Esophagus muscularis mucosa (tissue), 4 donors: ENCODE measurements at regions not wholly inside any gene's neighbourhood (a gene's known extent, or its start where the extent isn't known, plus 50 kb on each side); places are given as distances from the start of the nearest gene placed in this dataset.

Experiments
- DNase-seq: peaks from one replicate; pipeline ENCODE4 v3.0.0-alpha.2; 2017; ENCODE audit errors: extremely low spot score
- H3K27ac ChIP-seq, 4 donors: fragments of 200-600 bp; sonication (generic); replicated peaks in 1 of 4; 1 replicate in 3 of 4; 2 replicates in 1 of 4; pipeline ENCODE4 v1.5.1; 2016 to 2019; ENCODE audit warnings: mild to moderate bottlenecking in 1 of 4
- H3K27me3 ChIP-seq, 4 donors: fragments of 200-600 bp; sonication (generic); one replicate each; pipeline versions ENCODE4 v1.5.1 to v1.6.0; 2016 to 2019
- H3K36me3 ChIP-seq, 4 donors: fragments of 200-600 bp; sonication (generic); one replicate each; pipeline ENCODE4 v1.5.1; 2016 to 2019
- H3K4me1 ChIP-seq, 4 donors: fragments of 200-600 bp; sonication (generic); one replicate each; pipeline ENCODE4 v1.5.1; 2016 to 2019
- H3K4me3 ChIP-seq, 4 donors: fragments of 200-600 bp; sonication (generic); 1 replicate in 2 of 4; 2 replicates in 2 of 4; pipeline ENCODE4 v1.5.1; 2016 to 2019; ENCODE audit warnings: mild to moderate bottlenecking in 4 of 4, moderate library complexity in 1 of 4
- H3K9me3 ChIP-seq, 4 donors: fragments of 200-600 bp; sonication (generic); 1 replicate in 3 of 4; 2 replicates in 1 of 4; pipeline ENCODE4 v1.5.1; 2016 to 2019
- CTCF ChIP-seq, 3 experiments: fragments of 200-600 bp in 2 of 3; fragments of 450-650 bp in 1 of 3; sonication (generic) in 2 of 3; IDR thresholded peaks; one replicate each; pipeline ENCODE4 v1.5.1; 2017 to 2019; ENCODE audit warnings: antibody characterized with exemption in 3 of 3, mild to moderate bottlenecking in 2 of 3, moderate library complexity in 1 of 3
- EP300 ChIP-seq: sonication (generic); formaldehyde crosslinking; IDR thresholded peaks from one replicate; pipeline ENCODE4 v1.6.1; 2017; ENCODE audit warnings: antibody characterized with exemption
- POLR2A ChIP-seq: fragments of 450-650 bp; IDR thresholded peaks from one replicate; pipeline ENCODE4 v1.6.1; 2017; ENCODE audit warnings: antibody characterized with exemption, moderate library complexity, mild to moderate bottlenecking, low read depth
- POLR2AphosphoS5 ChIP-seq, 2 donors: sonication (generic); formaldehyde crosslinking; IDR thresholded peaks; one replicate each; pipeline ENCODE4 v1.6.1; 2017; ENCODE audit warnings: antibody characterized with exemption in 2 of 2
- WGBS: methylation state at CpG from one replicate; pipeline ENCODE4 v1.1.5; 2018; 5-methylcytosine and 5-hydroxymethylcytosine counted together
- intact Hi-C: fragments of 100-400 bp; cut with DNase I; formaldehyde crosslinking; loops from one replicate; pipeline ENCODE4 v1.15.1; 2023

- TF ChIP-seq POLR2AphosphoS5 (IDR thresholded peaks at IDR 0.05) (no peak), EP300 (no peak), POLR2A (no peak), CTCF (IDR thresholded peaks at IDR 0.05) (no peak)
- Histone ChIP-seq H3K4me3 (no peak overlapping the region), H3K36me3 (no peaks in the 10 kb centered on the region), H3K27me3 (no peaks in the 10 kb centered on the region), H3K9me3 (no peaks in the 10 kb centered on the region), H3K27ac (no peak overlapping the region), H3K4me1 (peaks cover 0 to 7% (median 0%) of the 10 kb centered on the region in 4 donors)
- no peak for DNase-seq
- intact Hi-C loops, result no loop called here
- 87% methylated on average over 3 of the region's 3 CpGs for WGBS
Observed at GRCh38 chr12:24759155-24759554, 189.7 kb downstream of the BCAT1 start.

GRCh38 chr12:24756479-24757024 lies 192.3 kb downstream of the BCAT1 start:
- Histone ChIP-seq H3K9me3 (no peaks in the 10 kb centered on the region), H3K4me1 (peaks cover 0 to 7% (median 0%) of the 10 kb centered on the region in 4 donors), H3K4me3 (no peak overlapping the region), H3K27ac (no peak overlapping the region), H3K36me3 (no peaks in the 10 kb centered on the region), H3K27me3 (no peaks in the 10 kb centered on the region)
- TF ChIP-seq POLR2AphosphoS5 (IDR thresholded peaks at IDR 0.05), result no peak
- no peak for TF ChIP-seq POLR2A
- TF ChIP-seq CTCF (IDR thresholded peaks at IDR 0.05), result no peak
- TF ChIP-seq EP300, result no peak
- intact Hi-C loops, result no loop called here
- DNase-seq, result no peak
- 69% methylated on average over 3 of the region's 3 CpGs for WGBS

GRCh38 chr12:24754690-24755638 lies 193.9 kb downstream of the BCAT1 start:
- TF ChIP-seq POLR2A, result no peak
- no peak for TF ChIP-seq CTCF (IDR thresholded peaks at IDR 0.05)
- TF ChIP-seq EP300, result no peak
- TF ChIP-seq POLR2AphosphoS5 (IDR thresholded peaks at IDR 0.05), result no peak

GRCh38 chr12:24752763-24753462 lies 196.0 kb downstream of the BCAT1 start:
- TF ChIP-seq EP300 (no peak), CTCF (IDR thresholded peaks at IDR 0.05) (no peak), POLR2A (no peak), POLR2AphosphoS5 (IDR thresholded peaks at IDR 0.05) (no peak)
- no peak for DNase-seq
- no peak overlapping the region for H3K4me3 ChIP-seq
- no peaks in the 10 kb centered on the region for H3K36me3 ChIP-seq
- intact Hi-C loops, result no loop called here
- no peak overlapping the region for H3K27ac ChIP-seq
- 85% methylated on average over 4 of the region's 4 CpGs for WGBS
- no peaks in the 10 kb centered on the region for H3K9me3 ChIP-seq
- H3K27me3 ChIP-seq, result no peaks in the 10 kb centered on the region
- no peaks in the 10 kb centered on the region for H3K4me1 ChIP-seq

More at GRCh38 chr12:24754690-24755638, 193.9 kb downstream of the BCAT1 start:
- intact Hi-C loops, result no loop called here
- 86% methylated on average over 7 of the region's 7 CpGs for WGBS
- Histone ChIP-seq H3K4me1 (peaks cover 0 to 1% (median 0%) of the 10 kb centered on the region in 4 donors), H3K4me3 (no peak overlapping the region), H3K27ac (no peak overlapping the region), H3K9me3 (no peaks in the 10 kb centered on the region), H3K27me3 (no peaks in the 10 kb centered on the region), H3K36me3 (no peaks in the 10 kb centered on the region)
- DNase-seq, result no peak
